Type B pancreatic cell (in vitro differentiated cells): ENCODE measurements at regions not wholly inside any gene's neighbourhood (a gene's known extent, or its start where the extent isn't known, plus 50 kb on each side); places are given as distances from the start of the nearest gene placed in this dataset.

ENCODE experiments used
- DNase-seq: peaks from one replicate; pipeline ENCODE4 v3.0.0; 2021; ENCODE audit warnings: mixed read lengths; ENCODE audit not compliant: unreplicated experiment; ENCODE audit errors: extremely low spot score
- H3K27ac Mint-ChIP-seq: 2 replicates; pipeline ENCODE4 v1.8.0; 2021; ENCODE audit warnings: mild to moderate bottlenecking, mixed read lengths
- H3K27me3 Mint-ChIP-seq: 2 replicates; pipeline ENCODE4 v1.8.0; 2021; ENCODE audit warnings: mixed read lengths
- H3K36me3 Mint-ChIP-seq: 2 replicates; pipeline ENCODE4 v1.8.0; 2021; ENCODE audit warnings: mixed read lengths
- H3K4me1 Mint-ChIP-seq: one replicate; pipeline ENCODE4 v1.8.0; 2021; ENCODE audit warnings: mixed read lengths; ENCODE audit not compliant: unreplicated experiment
- H3K4me3 Mint-ChIP-seq: 2 replicates; pipeline ENCODE4 v1.8.0; 2021; ENCODE audit warnings: mild to moderate bottlenecking, mixed read lengths
- H3K9me3 Mint-ChIP-seq: 2 replicates; pipeline ENCODE4 v1.8.0; 2021; ENCODE audit warnings: mixed read lengths
- CTCF ChIP-seq: fragments of 200-600 bp; sonication (generic); conservative IDR thresholded peaks from 2 replicates; pipeline ENCODE4 v1.5.0; 2021; ENCODE audit warnings: antibody characterized with exemption, mild to moderate bottlenecking

DNA sequence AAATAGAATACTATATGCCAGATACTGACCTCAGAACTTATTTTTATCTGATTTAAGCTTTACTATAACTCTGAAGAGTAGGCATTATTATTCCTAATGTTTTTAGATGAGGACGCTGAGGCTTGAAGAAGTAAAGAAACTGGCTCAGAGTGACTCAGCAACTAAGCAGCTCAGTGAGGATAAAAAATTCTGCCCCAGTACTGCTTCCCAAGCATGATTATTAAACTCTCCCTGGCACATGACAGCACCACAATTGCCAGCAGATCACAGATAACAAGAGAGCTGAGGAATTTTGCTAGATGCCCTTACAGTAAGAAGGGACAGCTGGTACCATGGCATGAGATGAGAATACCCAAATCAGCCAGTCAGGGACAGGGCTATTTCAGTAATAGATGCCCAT, 219.4 kb downstream of the NKX6-1 start:
- Mint-ChIP-seq H3K27me3 (no peaks in the 10 kb centered on the region), H3K4me3 (no peak overlapping the region), H3K9me3 (no peaks in the 10 kb centered on the region), H3K36me3 (no peaks in the 10 kb centered on the region), H3K4me1 (peaks cover 5% of the 10 kb centered on the region), H3K27ac (no peak overlapping the region)
- DNase-seq = no peak
- no peak for TF ChIP-seq CTCF

DNA sequence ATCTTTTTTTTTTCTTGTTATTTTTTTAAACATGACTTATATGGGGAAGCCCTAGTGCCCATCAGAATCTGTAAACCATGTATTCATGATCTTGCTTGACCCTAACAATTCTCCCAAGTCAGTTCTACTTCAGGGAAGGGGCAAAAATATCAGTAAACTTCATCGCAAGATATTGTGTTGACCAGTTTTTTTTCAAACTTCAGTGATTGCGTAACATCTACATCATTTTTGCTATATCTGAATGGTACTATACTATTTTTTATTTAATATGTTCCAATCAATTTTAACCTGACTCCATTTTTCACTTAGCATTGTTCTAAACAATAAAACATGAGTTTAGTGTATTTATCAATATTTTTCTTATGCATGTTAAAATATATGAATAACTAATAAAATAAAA, 221.2 kb downstream of the NKX6-1 start:
- H3K27ac Mint-ChIP-seq = no peak overlapping the region

DNA sequence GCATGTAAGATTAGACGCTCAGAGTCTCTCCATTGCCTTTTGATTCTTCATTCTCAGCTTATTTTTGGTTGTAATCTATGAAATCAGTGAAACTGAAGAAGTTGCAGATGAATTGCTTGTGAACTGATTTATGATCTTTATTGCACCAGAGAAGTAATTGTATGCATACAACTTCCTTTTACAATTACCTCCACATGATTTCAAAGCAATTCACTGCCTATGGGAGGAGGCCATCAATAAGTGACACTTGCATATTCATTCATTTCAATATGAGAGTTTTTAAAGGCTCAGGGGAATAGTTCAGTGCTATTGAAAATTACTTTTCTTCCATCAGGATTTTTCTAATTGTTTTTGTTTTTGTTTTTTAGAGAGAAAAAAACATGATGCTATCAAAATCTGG, 222.3 kb downstream of the NKX6-1 start:
- H3K36me3 Mint-ChIP-seq = no peaks in the 10 kb centered on the region
- no peak overlapping the region for H3K4me3 Mint-ChIP-seq
- H3K27ac Mint-ChIP-seq = no peak overlapping the region
- no peaks in the 10 kb centered on the region for H3K27me3 Mint-ChIP-seq
- no peak for TF ChIP-seq CTCF
- no peaks in the 10 kb centered on the region for H3K9me3 Mint-ChIP-seq
- DNase-seq = no peak
- H3K4me1 Mint-ChIP-seq = peaks cover 5% of the 10 kb centered on the region

More for the DNA sequence above, 221.2 kb downstream of the NKX6-1 start:
- no peaks in the 10 kb centered on the region for H3K36me3 Mint-ChIP-seq
- no peaks in the 10 kb centered on the region for H3K9me3 Mint-ChIP-seq
- no peaks in the 10 kb centered on the region for H3K27me3 Mint-ChIP-seq
- H3K4me1 Mint-ChIP-seq = peaks cover 5% of the 10 kb centered on the region
- no peak overlapping the region for H3K4me3 Mint-ChIP-seq
- TF ChIP-seq CTCF = no peak
- no peak for DNase-seq

DNA sequence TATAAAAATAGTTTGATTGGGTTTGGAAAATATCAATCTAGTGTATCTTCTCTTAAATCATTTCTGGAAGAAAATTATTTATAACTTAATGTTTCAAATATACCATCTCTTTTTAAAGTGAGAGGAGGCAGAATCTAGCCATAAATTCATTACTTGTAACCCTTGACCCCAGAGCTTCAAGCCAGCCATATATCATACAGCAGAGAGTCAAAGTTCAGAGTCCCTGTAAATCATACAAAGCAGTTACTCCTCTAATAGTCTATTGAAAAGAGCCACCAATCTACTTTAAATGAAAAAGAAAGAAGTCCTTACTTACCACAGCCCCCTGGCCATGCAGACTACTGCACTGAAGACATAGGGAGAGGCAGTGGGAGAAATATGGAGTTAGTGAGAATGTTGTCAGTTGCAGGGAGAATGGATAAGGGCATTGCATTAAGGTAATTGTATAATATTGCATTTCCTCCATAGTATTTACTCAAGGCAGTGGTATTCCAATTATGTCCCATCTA, 229.5 kb downstream of the NKX6-1 start:
- H3K4me1 Mint-ChIP-seq = no peaks in the 10 kb centered on the region
- no peaks in the 10 kb centered on the region for H3K27me3 Mint-ChIP-seq
- H3K36me3 Mint-ChIP-seq = no peaks in the 10 kb centered on the region
- TF ChIP-seq CTCF = no peak
- H3K9me3 Mint-ChIP-seq = no peaks in the 10 kb centered on the region
- H3K27ac Mint-ChIP-seq = no peak overlapping the region
- no peak for DNase-seq
- H3K4me3 Mint-ChIP-seq = no peak overlapping the region

- H3K36me3 Mint-ChIP-seq = no peaks in the 10 kb centered on the region
- TF ChIP-seq CTCF = no peak
Measured at GRCh38 chr4:84264652-84265051, 234.4 kb downstream of the NKX6-1 start.

GRCh38 chr4:84263415-84263814, 235.7 kb downstream of the NKX6-1 start:
- Mint-ChIP-seq H3K4me3 (no peak overlapping the region), H3K27me3 (no peaks in the 10 kb centered on the region), H3K9me3 (peaks cover 9% of the 10 kb centered on the region), H3K36me3 (no peaks in the 10 kb centered on the region), H3K27ac (no peak overlapping the region), H3K4me1 (no peaks in the 10 kb centered on the region)
- DNase-seq = no peak
- TF ChIP-seq CTCF = no peak

More at GRCh38 chr4:84264652-84265051, 234.4 kb downstream of the NKX6-1 start:
- no peak for DNase-seq
- H3K27ac Mint-ChIP-seq = no peak overlapping the region
- no peak overlapping the region for H3K4me3 Mint-ChIP-seq
- H3K4me1 Mint-ChIP-seq = no peaks in the 10 kb centered on the region
- peaks cover 4% of the 10 kb centered on the region for H3K9me3 Mint-ChIP-seq
- H3K27me3 Mint-ChIP-seq = no peaks in the 10 kb centered on the region
